Neural progenitor cell (in vitro differentiated cells): ENCODE measurements at regions not wholly inside any gene's neighbourhood (a gene's known extent, or its start where the extent isn't known, plus 50 kb on each side); places are given as distances from the start of the nearest gene placed in this dataset.

Experiments
- EZH2 ChIP-seq: fragments of 200-600 bp; sonication (generic); IDR thresholded peaks from 2 replicates; pipeline ENCODE4 v1.6.1; 2017; ENCODE audit warnings: antibody characterized with exemption, mild to moderate bottlenecking, moderate library complexity
- EZH2phosphoT487 ChIP-seq: fragments of 200-600 bp; sonication (generic); IDR thresholded peaks from 2 replicates; pipeline ENCODE4 v1.6.1; 2017; ENCODE audit warnings: antibody characterized with exemption
- TF ChIP-seq, protein P1 (sequence below): fragments of 200-600 bp; sonication (generic); IDR thresholded peaks from 2 replicates; pipeline ENCODE4 v1.5.1; 2017; ENCODE audit warnings: antibody characterized with exemption, mild to moderate bottlenecking

DNA sequence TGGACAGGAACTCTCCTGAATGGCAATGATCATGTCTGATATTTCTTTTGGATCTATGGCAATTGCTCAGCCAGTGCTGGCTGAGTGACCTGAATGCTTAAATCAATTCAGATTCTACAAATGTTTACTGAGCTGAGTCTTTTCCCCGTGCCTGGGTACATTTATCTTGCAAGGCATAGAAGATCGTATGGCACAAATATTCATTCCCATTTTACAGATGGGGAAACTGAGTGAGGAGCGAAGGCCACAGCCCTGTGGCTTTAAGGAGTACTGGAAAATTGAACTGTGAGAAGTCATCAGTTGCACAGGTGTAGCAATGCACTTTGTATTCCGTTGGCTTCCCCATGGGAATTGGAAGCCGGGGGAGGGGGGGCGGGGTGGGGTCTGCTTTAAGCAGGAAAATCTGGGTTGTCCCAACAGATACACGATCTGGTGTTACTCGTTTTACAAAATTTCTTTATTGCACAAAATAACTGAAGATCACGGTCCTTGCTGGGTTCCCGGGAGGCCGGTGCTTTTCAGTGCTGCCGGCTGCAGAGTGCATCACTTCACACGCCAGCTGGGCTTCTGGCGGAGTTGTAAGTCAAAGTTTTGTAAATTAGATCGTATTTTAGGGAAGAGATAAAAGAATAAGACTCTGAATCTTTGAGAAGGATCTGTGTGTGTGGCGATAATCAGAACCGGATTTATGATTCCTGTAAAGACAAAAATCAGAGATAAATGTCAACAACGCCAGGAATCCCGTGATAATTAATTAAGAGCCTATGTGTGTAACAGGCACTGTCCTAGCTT is 75.0 kb upstream of the MAP1LC3B2 start:
- TF ChIP-seq EZH2phosphoT487 (no peak), EZH2 (no peak)
- TF ChIP-seq, protein P1, sequence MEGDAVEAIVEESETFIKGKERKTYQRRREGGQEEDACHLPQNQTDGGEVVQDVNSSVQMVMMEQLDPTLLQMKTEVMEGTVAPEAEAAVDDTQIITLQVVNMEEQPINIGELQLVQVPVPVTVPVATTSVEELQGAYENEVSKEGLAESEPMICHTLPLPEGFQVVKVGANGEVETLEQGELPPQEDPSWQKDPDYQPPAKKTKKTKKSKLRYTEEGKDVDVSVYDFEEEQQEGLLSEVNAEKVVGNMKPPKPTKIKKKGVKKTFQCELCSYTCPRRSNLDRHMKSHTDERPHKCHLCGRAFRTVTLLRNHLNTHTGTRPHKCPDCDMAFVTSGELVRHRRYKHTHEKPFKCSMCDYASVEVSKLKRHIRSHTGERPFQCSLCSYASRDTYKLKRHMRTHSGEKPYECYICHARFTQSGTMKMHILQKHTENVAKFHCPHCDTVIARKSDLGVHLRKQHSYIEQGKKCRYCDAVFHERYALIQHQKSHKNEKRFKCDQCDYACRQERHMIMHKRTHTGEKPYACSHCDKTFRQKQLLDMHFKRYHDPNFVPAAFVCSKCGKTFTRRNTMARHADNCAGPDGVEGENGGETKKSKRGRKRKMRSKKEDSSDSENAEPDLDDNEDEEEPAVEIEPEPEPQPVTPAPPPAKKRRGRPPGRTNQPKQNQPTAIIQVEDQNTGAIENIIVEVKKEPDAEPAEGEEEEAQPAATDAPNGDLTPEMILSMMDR, result no peak
